ENCODE measurements at regions not wholly inside any gene's neighbourhood (a gene's known extent, or its start where the extent isn't known, plus 50 kb on each side); places are given as distances from the start of the nearest gene placed in this dataset.

- no peak for DNase-seq (ENCODE audit: extremely low spot score)
- ChIA-PET CTCF (no interaction called here), POLR2A (no interaction called here)
- no peak for TF ChIP-seq FOXA1 (IDR thresholded peaks at IDR 0.05)
- TF ChIP-seq BHLHE40 (IDR thresholded peaks at IDR 0.05; ENCODE audit: borderline replicate concordance): no peak
- TF ChIP-seq ZNF384 (IDR thresholded peaks at IDR 0.05): no peak
- TF ChIP-seq TARDBP (IDR thresholded peaks at IDR 0.05): no peak
- TF ChIP-seq HDGF (IDR thresholded peaks at IDR 0.05; ENCODE audit: borderline replicate concordance): no peak
- TF ChIP-seq ELF4 (IDR thresholded peaks at IDR 0.05): no peak
Observed at GRCh38 chr18:38321262-38321661, 755.7 kb upstream of the CELF4 start.

DNA sequence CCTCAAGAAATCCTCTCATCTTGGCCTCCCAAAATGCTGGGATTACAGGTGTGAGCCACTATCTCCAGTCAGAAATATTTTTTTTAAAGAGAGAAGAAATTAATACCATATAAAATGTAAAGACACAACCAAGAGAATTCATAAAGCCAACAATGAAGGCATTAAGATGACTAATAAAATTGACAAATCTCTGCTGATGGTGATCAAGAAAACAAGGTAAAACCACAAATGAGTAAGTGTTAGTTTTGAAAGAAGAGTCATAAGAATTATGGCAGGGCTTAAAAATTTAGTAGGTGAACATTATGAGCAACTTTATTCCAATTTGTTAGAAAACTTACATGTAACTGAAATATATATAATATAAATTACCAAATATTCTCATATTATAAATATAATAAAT, 752.8 kb upstream of the CELF4 start:
- ChIA-PET POLR2A (no interaction called here), CTCF (no interaction called here)
- no peak for DNase-seq (ENCODE audit: extremely low spot score)
- TF ChIP-seq TARDBP (IDR thresholded peaks at IDR 0.05): no peak
- TF ChIP-seq, protein P1, sequence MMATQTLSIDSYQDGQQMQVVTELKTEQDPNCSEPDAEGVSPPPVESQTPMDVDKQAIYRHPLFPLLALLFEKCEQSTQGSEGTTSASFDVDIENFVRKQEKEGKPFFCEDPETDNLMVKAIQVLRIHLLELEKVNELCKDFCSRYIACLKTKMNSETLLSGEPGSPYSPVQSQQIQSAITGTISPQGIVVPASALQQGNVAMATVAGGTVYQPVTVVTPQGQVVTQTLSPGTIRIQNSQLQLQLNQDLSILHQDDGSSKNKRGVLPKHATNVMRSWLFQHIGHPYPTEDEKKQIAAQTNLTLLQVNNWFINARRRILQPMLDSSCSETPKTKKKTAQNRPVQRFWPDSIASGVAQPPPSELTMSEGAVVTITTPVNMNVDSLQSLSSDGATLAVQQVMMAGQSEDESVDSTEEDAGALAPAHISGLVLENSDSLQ (IDR thresholded peaks at IDR 0.05): no peak
- TF ChIP-seq FOXA1 (IDR thresholded peaks at IDR 0.05): no peak
- no peak for TF ChIP-seq LEF1 (IDR thresholded peaks at IDR 0.05; ENCODE audit: borderline replicate concordance)
- TF ChIP-seq L3MBTL2 (conservative IDR thresholded peaks at IDR 0.05): no peak
- TF ChIP-seq ZNF384 (IDR thresholded peaks at IDR 0.05): no peak
- TF ChIP-seq BHLHE40 (IDR thresholded peaks at IDR 0.05; ENCODE audit: borderline replicate concordance): no peak
- TF ChIP-seq FOXM1 (IDR thresholded peaks at IDR 0.05; ENCODE audit: borderline replicate concordance): no peak
- TF ChIP-seq SP1 (IDR thresholded peaks at IDR 0.05): no peak
- TF ChIP-seq ELF4 (IDR thresholded peaks at IDR 0.05): no peak
- TF ChIP-seq HDGF (IDR thresholded peaks at IDR 0.05; ENCODE audit: borderline replicate concordance): no peak
- no peak for TF ChIP-seq CTBP1 (IDR thresholded peaks at IDR 0.05; ENCODE audit: borderline replicate concordance)
- TF ChIP-seq FOXK2 (IDR thresholded peaks at IDR 0.05): no peak
- no peak for TF ChIP-seq ARNT (IDR thresholded peaks at IDR 0.05)
- TF ChIP-seq SUZ12 (IDR thresholded peaks at IDR 0.05): no peak
- no peak for TF ChIP-seq NFRKB (IDR thresholded peaks at IDR 0.05)

DNA sequence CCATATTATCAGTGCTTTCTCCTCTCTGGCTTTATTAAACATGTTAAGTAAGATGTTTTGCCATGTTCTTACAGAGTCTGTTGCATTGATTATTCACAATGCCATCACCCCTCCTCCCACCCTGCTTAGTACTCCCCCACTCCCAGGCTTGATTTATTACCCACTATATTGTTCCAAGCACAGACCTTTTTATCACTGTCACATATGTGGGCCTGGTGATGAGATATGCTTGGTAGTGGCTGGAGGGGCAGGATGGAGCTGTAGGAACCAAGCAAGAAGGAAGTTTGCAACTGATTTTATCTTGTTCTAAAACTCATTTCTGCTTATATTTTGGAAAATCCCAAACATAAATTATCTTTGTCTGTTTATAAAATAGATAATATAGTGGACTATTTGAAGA, 748.2 kb upstream of the CELF4 start:
- ChIA-PET CTCF (no interaction called here), POLR2A (no interaction called here)
- TF ChIP-seq, protein P1 (IDR thresholded peaks at IDR 0.05): no peak
- TF ChIP-seq FOXK2 (IDR thresholded peaks at IDR 0.05) (no peak), SP1 (IDR thresholded peaks at IDR 0.05) (no peak), L3MBTL2 (conservative IDR thresholded peaks at IDR 0.05) (no peak), FOXM1 (IDR thresholded peaks at IDR 0.05; ENCODE audit: borderline replicate concordance) (no peak), FOXA1 (IDR thresholded peaks at IDR 0.05) (no peak), SUZ12 (IDR thresholded peaks at IDR 0.05) (no peak), CTBP1 (IDR thresholded peaks at IDR 0.05; ENCODE audit: borderline replicate concordance) (no peak), HDGF (IDR thresholded peaks at IDR 0.05; ENCODE audit: borderline replicate concordance) (no peak), BHLHE40 (IDR thresholded peaks at IDR 0.05; ENCODE audit: borderline replicate concordance) (no peak), NFRKB (IDR thresholded peaks at IDR 0.05) (no peak)
- DNase-seq (ENCODE audit: extremely low spot score): no peak

DNA sequence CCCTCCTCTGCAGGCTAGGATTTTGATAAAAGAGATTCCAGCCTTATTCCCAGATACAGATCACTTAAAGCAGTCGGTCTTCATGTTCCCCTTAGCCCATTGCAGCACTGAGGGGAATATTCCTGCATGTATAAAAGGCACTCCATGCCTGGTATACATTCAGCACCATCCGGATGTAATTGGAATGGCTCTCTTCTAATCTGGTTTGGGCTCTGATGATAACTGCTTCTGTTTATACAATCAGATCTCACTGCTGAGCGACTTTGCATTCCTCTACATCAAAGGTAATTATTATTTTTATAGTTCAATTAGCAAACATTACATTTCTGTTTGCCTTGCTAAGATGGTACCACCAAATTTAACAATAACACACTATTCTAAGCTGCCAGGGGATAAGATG, 746.9 kb upstream of the CELF4 start:
- POLR2A ChIA-PET: no interaction called here
- CTCF ChIA-PET: no interaction called here
- DNase-seq (ENCODE audit: extremely low spot score): no peak
- TF ChIP-seq ELF4 (IDR thresholded peaks at IDR 0.05) (no peak), SUZ12 (IDR thresholded peaks at IDR 0.05) (no peak), BHLHE40 (IDR thresholded peaks at IDR 0.05; ENCODE audit: borderline replicate concordance) (no peak), FOXA1 (IDR thresholded peaks at IDR 0.05) (no peak), NFRKB (IDR thresholded peaks at IDR 0.05) (no peak), TARDBP (IDR thresholded peaks at IDR 0.05) (no peak), ZNF384 (IDR thresholded peaks at IDR 0.05) (no peak), HDGF (IDR thresholded peaks at IDR 0.05; ENCODE audit: borderline replicate concordance) (no peak), FOXK2 (IDR thresholded peaks at IDR 0.05) (no peak), LEF1 (IDR thresholded peaks at IDR 0.05; ENCODE audit: borderline replicate concordance) (no peak), L3MBTL2 (conservative IDR thresholded peaks at IDR 0.05) (no peak), CTBP1 (IDR thresholded peaks at IDR 0.05; ENCODE audit: borderline replicate concordance) (no peak)
- TF ChIP-seq, protein P1 (IDR thresholded peaks at IDR 0.05): no peak

DNA sequence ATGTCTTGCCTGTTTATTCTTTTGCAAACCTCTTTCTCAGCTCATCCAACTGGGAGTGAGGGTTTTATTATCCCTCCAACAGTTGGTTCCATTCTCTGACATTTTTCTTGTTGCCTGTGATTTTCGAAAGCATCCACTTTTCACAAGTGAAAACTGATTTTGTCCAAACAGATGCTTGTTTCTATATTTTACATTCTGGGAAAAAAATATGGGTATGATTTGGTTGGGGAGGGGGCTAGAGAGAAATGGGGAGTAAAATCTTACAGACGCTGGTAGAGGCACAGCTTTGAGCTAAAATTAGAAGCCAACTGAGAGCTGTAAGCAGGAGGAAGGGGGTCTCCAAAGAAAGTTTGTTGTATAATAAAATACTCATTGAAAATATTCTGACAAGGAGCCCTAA, 745.3 kb upstream of the CELF4 start:
- TF ChIP-seq, protein P1 (IDR thresholded peaks at IDR 0.05): no peak
- TF ChIP-seq FOXK2 (IDR thresholded peaks at IDR 0.05) (no peak), FOXM1 (IDR thresholded peaks at IDR 0.05; ENCODE audit: borderline replicate concordance) (no peak), ELF4 (IDR thresholded peaks at IDR 0.05) (no peak), BHLHE40 (IDR thresholded peaks at IDR 0.05; ENCODE audit: borderline replicate concordance) (no peak), SP1 (IDR thresholded peaks at IDR 0.05) (no peak), CTBP1 (IDR thresholded peaks at IDR 0.05; ENCODE audit: borderline replicate concordance) (no peak)
- POLR2A ChIA-PET: no interaction called here

GRCh38 chr18:38307914-38308313, 742.3 kb upstream of the CELF4 start:
- no peak for DNase-seq (ENCODE audit: extremely low spot score)
- ChIA-PET POLR2A (no interaction called here), CTCF (no interaction called here)
- TF ChIP-seq ELF4 (IDR thresholded peaks at IDR 0.05) (no peak), FOXA1 (IDR thresholded peaks at IDR 0.05) (no peak), TARDBP (IDR thresholded peaks at IDR 0.05) (no peak), HDGF (IDR thresholded peaks at IDR 0.05; ENCODE audit: borderline replicate concordance) (no peak), BHLHE40 (IDR thresholded peaks at IDR 0.05; ENCODE audit: borderline replicate concordance) (no peak), NFRKB (IDR thresholded peaks at IDR 0.05) (no peak), FOXK2 (IDR thresholded peaks at IDR 0.05) (no peak), ARNT (IDR thresholded peaks at IDR 0.05) (no peak), SP1 (IDR thresholded peaks at IDR 0.05) (no peak), SUZ12 (IDR thresholded peaks at IDR 0.05) (no peak), LEF1 (IDR thresholded peaks at IDR 0.05; ENCODE audit: borderline replicate concordance) (no peak), FOXM1 (IDR thresholded peaks at IDR 0.05; ENCODE audit: borderline replicate concordance) (no peak)
- TF ChIP-seq, protein P1 (IDR thresholded peaks at IDR 0.05): no peak

More for the DNA sequence above, 745.3 kb upstream of the CELF4 start:
- CTCF ChIA-PET: interaction anchor here (0.6 kb wide), 1 partner anchor 56 kb away, joined by 3 read pairs; no protein-coding TSS in a partner anchor
- no peak for DNase-seq (ENCODE audit: extremely low spot score)

All from HEK293T (cell line).